ENCODE measurements at regions not wholly inside any gene's neighbourhood (a gene's known extent, or its start where the extent isn't known, plus 50 kb on each side); places are given as distances from the start of the nearest gene placed in this dataset.

DNA sequence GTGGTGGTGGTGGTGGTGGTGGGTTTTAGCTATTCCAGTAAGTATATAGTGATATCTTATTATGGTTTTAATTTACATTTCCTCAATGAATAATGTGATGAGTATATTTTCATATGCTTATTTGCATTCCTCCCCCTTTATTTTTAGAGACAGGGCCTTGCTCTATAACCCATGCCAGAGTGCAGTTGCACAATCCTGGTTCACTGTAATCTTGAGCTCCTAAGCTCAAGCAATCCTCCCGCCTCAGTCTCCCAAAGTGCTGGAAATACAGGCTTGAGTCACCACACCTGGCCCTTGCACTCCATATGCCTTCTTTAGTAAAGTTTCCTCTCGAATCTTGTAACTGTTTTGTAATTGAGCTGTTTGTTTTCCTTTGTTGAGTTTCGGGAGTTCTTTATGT is 577.7 kb upstream of the AUTS2 start:
- intact Hi-C loops (cut with DNase I) = no loop called here

DNA sequence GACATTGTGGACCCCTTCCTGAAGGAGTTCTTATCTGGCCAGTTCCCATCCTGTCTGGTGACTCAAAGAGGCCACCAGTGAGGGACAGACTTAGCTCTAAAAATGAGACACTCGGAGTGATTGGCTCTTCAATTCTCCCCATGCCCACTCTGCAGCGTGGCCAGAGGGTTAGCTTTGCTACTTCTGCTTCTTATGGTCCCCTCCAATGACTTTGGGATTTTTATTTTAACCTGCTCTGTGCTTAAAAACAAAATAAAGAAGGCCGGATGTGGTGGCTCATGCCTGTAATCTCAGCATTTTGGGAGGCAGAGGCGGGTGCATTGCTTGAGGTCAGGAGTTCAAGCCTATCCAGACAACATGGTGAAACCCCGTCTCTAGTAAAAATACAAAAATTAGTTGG is 573.0 kb upstream of the AUTS2 start:
- Histone ChIP-seq H3K36me3 (no peaks in the 10 kb centered on the region), H3K4me3 (no peak overlapping the region), H3K27me3 (no peaks in the 10 kb centered on the region), H3K27ac (no peak overlapping the region), H3K4me1 (no peaks in the 10 kb centered on the region), H3K9me3 (no peaks in the 10 kb centered on the region)
- intact Hi-C loops (cut with DNase I) = no loop called here
- DNase-seq = no peak
- 54 to 66% methylated on average over 4 to 5 of the region's 5 CpGs for WGBS, 2 donors
- TF ChIP-seq POLR2A (IDR thresholded peaks at IDR 0.05) = no peak
- TF ChIP-seq, protein P1, sequence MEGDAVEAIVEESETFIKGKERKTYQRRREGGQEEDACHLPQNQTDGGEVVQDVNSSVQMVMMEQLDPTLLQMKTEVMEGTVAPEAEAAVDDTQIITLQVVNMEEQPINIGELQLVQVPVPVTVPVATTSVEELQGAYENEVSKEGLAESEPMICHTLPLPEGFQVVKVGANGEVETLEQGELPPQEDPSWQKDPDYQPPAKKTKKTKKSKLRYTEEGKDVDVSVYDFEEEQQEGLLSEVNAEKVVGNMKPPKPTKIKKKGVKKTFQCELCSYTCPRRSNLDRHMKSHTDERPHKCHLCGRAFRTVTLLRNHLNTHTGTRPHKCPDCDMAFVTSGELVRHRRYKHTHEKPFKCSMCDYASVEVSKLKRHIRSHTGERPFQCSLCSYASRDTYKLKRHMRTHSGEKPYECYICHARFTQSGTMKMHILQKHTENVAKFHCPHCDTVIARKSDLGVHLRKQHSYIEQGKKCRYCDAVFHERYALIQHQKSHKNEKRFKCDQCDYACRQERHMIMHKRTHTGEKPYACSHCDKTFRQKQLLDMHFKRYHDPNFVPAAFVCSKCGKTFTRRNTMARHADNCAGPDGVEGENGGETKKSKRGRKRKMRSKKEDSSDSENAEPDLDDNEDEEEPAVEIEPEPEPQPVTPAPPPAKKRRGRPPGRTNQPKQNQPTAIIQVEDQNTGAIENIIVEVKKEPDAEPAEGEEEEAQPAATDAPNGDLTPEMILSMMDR (IDR thresholded peaks at IDR 0.05) = no peak

More for the DNA sequence above, 577.7 kb upstream of the AUTS2 start:
- H3K36me3 ChIP-seq = no peaks in the 10 kb centered on the region
- H3K4me1 ChIP-seq = no peaks in the 10 kb centered on the region
- H3K27me3 ChIP-seq = no peaks in the 10 kb centered on the region
- no peak for DNase-seq
- H3K27ac ChIP-seq = no peak overlapping the region
- no peak overlapping the region for H3K4me3 ChIP-seq
- peaks cover 0 to 22% (median 11%) of the 10 kb centered on the region in 3 donors for H3K9me3 ChIP-seq
- WGBS, 2 donors = 58 to 61% methylated on average over 3 of the region's 3 CpGs
- TF ChIP-seq POLR2A (IDR thresholded peaks at IDR 0.05) = no peak
- TF ChIP-seq, protein P1 (IDR thresholded peaks at IDR 0.05) = no peak

DNA sequence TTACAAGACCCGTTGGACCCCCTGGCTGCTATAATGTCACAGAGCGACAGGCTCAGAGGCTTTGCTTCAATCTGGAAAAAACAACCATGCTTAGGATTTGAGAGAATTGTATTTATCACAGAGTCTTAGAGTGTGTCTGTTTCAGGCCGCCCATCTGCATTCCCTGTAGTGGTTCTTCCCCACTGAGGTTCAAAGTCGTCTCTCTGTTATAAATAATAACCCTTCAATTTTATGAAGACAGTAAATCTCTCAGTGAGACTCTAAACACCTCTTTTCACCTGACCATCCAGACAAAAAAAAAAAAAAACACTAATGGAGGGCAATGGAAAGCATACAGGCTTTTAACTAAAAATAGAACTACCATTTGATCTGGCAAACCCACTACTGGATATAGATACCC is 565.4 kb upstream of the AUTS2 start:
- no peak for DNase-seq
- WGBS, 2 donors = 69 to 74% methylated on average over 4 of the region's 4 CpGs
- no peak overlapping the region for H3K4me3 ChIP-seq
- H3K36me3 ChIP-seq = no peaks in the 10 kb centered on the region
- TF ChIP-seq, protein P1 (IDR thresholded peaks at IDR 0.05) = no peak
- no peak for TF ChIP-seq POLR2A (IDR thresholded peaks at IDR 0.05)
- intact Hi-C loops (cut with DNase I) = no loop called here
- no peak overlapping the region for H3K27ac ChIP-seq
- no peaks in the 10 kb centered on the region for H3K9me3 ChIP-seq
- no peaks in the 10 kb centered on the region for H3K4me1 ChIP-seq
- H3K27me3 ChIP-seq = no peaks in the 10 kb centered on the region

DNA sequence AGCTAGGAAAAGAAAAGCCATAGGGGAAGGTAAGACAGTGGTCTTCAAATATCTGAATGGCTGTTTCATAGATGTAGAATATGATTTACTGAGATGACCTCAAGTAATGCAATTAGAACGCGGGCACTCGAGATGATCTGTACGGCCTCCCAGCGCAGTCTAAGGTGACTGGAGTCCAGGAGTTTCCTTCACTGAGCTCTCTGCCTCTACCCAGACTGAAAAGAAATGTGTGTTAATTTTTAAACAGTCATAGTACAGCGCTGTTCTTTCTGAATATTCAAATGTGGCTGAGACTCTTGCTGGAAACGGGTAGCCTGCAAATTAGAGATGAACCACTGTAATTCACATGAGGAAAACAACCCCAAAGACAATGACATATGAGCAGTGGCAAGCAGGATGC is 562.4 kb upstream of the AUTS2 start:
- no peak for DNase-seq
- TF ChIP-seq POLR2A (IDR thresholded peaks at IDR 0.05) = no peak
- TF ChIP-seq, protein P1 (IDR thresholded peaks at IDR 0.05) = no peak
- WGBS, 2 donors = 83 to 88% methylated on average over 7 of the region's 7 CpGs
- Histone ChIP-seq H3K27ac (no peak overlapping the region), H3K9me3 (no peaks in the 10 kb centered on the region), H3K36me3 (no peaks in the 10 kb centered on the region), H3K27me3 (no peaks in the 10 kb centered on the region), H3K4me1 (no peaks in the 10 kb centered on the region), H3K4me3 (no peak overlapping the region)
- intact Hi-C loops (cut with DNase I) = no loop called here

DNA sequence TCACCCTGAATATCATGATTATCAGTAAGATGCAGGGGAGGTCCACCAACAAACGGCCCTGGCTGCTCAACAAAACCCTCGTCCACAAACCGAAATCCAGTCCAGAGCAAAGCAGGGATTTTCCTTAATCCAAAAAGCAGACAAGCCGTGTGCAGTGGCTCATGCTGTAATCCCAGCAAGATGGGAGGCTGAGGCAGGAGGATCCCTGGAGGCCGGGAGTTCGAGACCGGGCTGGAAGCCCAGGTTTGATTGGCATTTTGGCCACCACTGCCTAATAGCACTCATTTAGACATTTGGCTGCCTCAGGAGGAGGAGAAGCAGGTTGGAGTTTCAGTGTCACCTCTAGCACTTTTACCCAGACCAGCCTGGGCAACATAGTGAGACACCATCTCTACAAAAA is 562.0 kb upstream of the AUTS2 start:
- Histone ChIP-seq H3K27me3 (no peaks in the 10 kb centered on the region), H3K36me3 (no peaks in the 10 kb centered on the region), H3K9me3 (no peaks in the 10 kb centered on the region), H3K4me1 (no peaks in the 10 kb centered on the region), H3K27ac (no peak overlapping the region), H3K4me3 (no peak overlapping the region)
- intact Hi-C loops (cut with DNase I) = no loop called here
- 63 to 78% methylated on average over 4 to 7 of the region's 7 CpGs for WGBS, 2 donors
- TF ChIP-seq, protein P1 (IDR thresholded peaks at IDR 0.05) = no peak
- no peak for TF ChIP-seq POLR2A (IDR thresholded peaks at IDR 0.05)
- no peak for DNase-seq
